Spleen (tissue), 11 donors: ENCODE measurements at regions not wholly inside any gene's neighbourhood (a gene's known extent, or its start where the extent isn't known, plus 50 kb on each side); places are given as distances from the start of the nearest gene placed in this dataset.
"Not testable (repeated sequence)": the region's sequence is repeated elsewhere in the genome, so short reads cannot be mapped to it uniquely, and the experiment has no call there.

Experiments
- DNase-seq: peaks from one replicate; pipeline ENCODE4 v3.0.0-alpha.2; 2020
- H3K27ac ChIP-seq, 8 donors: fragments of 200-600 bp; sonication (generic) in 7 of 8; 1 replicate in 4 of 8; 2 replicates in 4 of 8; pipeline versions ENCODE4 v1.5.0 to v1.8.0; 2016 to 2021; ENCODE audit warnings: inconsistent platforms in 4 of 8, mild to moderate bottlenecking in 4 of 8, moderate library complexity in 1 of 8
- H3K27me3 ChIP-seq, 7 donors: fragments of 200-600 bp; sonication (generic) in 6 of 7; replicated peaks in 1 of 7; 1 replicate in 4 of 7; 2 replicates in 3 of 7; pipeline versions ENCODE4 v1.5.0 to v1.8.0; 2016 to 2021; ENCODE audit warnings: inconsistent platforms in 3 of 7, mild to moderate bottlenecking in 1 of 7
- H3K36me3 ChIP-seq, 6 donors: fragments of 200-600 bp; sonication (generic) in 5 of 6; 1 replicate in 4 of 6; 2 replicates in 2 of 6; pipeline versions ENCODE4 v1.5.0 to v1.8.0; 2016 to 2021; ENCODE audit warnings: inconsistent platforms in 2 of 6
- H3K4me1 ChIP-seq, 6 donors: fragments of 200-600 bp; sonication (generic) in 5 of 6; 1 replicate in 3 of 6; 2 replicates in 3 of 6; pipeline versions ENCODE4 v1.5.0 to v1.8.0; 2016 to 2021; ENCODE audit warnings: inconsistent platforms in 3 of 6
- H3K4me3 ChIP-seq, 8 donors: fragments of 200-600 bp; sonication (generic) in 7 of 8; 1 replicate in 4 of 8; 2 replicates in 4 of 8; pipeline versions ENCODE4 v1.5.0 to v1.8.0; 2016 to 2021; ENCODE audit warnings: inconsistent platforms in 4 of 8, mild to moderate bottlenecking in 4 of 8, moderate library complexity in 2 of 8
- H3K9me3 ChIP-seq, 8 donors: fragments of 200-600 bp; sonication (generic) in 7 of 8; 1 replicate in 4 of 8; 2 replicates in 4 of 8; pipeline versions ENCODE4 v1.5.0 to v1.8.0; 2016 to 2021; ENCODE audit warnings: inconsistent platforms in 4 of 8
- POLR2A ChIP-seq, 3 donors: fragments of 450-650 bp; IDR thresholded peaks; one replicate each; pipeline ENCODE4 v1.5.1; 2017; ENCODE audit warnings: antibody characterized with exemption in 3 of 3, mild to moderate bottlenecking in 1 of 3
- POLR2AphosphoS5 ChIP-seq, 3 donors: sonication (generic); formaldehyde crosslinking; IDR thresholded peaks; one replicate each; pipeline ENCODE4 v1.5.1; 2017; ENCODE audit warnings: antibody characterized with exemption in 3 of 3
- WGBS, 5 donors: extraction: QIAGEN DNeasy Blood & Tissue Kit in 3 of 5; methylation state at CpG; one replicate each; pipeline versions ENCODE4 v1.1.5 to v1.1.7; 2013 to 2018; 5-methylcytosine and 5-hydroxymethylcytosine counted together
- intact Hi-C: fragments of 100-400 bp; cut with DNase I; formaldehyde crosslinking; loops from one replicate; pipeline ENCODE4 v1.15.0; 2023; ENCODE audit warnings: low total_unique reads
- TF ChIP-seq, protein P1 (sequence below), 11 experiments: fragments of 200-600 bp in 7 of 11; fragments of 450-650 bp in 4 of 11; sonication (generic) in 4 of 11; IDR thresholded peaks in 8 of 11; conservative IDR thresholded peaks in 3 of 11; 1 replicate in 7 of 11; 2 replicates in 4 of 11; pipeline versions ENCODE4 v1.4.0 to v1.8.0; 2016 to 2021; ENCODE audit warnings: antibody characterized with exemption in 11 of 11, inconsistent platforms in 4 of 11, mild to moderate bottlenecking in 1 of 11
- donor health status: healthy with polysubstance abuse.
- donor health status: DM: no; HTN: no; CAD: no; lungs with moderate emphysema.
- donor health status: DM: no; HTN: no; CAD: no.
- donor health status: Bipolar disorder and iron deficiency.
- donor health status: healthy.
- donor health status: DM: no; HTN: no; CAD: no.
- donor health status: DM: yes; HTN: yes; CAD: no.

DNA sequence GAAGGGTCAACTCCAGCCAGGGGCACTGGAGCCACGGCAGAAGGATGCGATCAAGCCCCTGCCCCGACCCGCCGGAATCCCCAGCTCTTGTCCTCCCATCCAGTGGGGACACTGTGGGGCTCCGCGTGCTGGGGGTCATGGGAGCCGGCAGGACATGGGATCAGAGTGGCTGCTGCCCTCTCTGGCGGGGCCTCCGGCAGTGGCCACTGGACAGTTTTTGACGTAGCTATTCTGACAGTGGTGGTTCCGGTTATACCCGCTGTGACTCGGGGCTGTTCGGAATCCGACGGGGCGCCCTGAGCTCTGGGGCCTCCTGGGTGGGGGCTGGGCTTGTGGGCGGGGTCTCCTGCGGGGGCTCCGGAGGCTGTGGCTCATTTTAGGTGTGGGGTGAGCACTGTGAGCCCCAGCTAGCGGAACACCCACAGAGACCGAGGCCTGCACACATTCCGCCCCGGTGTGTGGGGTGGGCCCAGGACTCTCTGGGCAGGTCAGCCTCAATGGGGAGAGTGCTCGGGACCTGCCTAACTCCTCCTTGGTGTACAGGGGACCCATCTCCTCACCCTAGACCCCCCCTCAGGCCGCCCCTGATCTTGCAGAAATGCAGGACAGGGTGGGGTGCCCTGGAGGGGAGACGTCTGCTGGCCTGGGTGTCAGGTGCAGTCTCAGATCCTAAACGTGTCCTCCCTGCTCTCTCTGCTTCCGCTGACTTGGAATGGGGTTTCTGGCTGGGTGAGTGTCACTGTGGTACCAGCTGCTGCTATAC is 374.2 kb downstream of the TMEM121 start:
- Histone ChIP-seq H3K9me3 (no peaks in the 10 kb centered on the region), H3K27me3 (peaks cover 0 to 32% (median 0%) of the 10 kb centered on the region in 7 donors), H3K36me3 (no peaks in the 10 kb centered on the region), H3K4me1 (peaks cover 0 to 12% (median 2%) of the 10 kb centered on the region in 6 donors), H3K4me3 (peak overlapping the region in 2 of 8 donors; percentile 9 to 44), H3K27ac (peak overlapping the region in 1 of 8 donors; percentile 40)
- TF ChIP-seq POLR2AphosphoS5 (IDR thresholded peaks at IDR 0.05) (no peak), POLR2A (IDR thresholded peaks at IDR 0.05) (no peak)
- TF ChIP-seq, protein P1, sequence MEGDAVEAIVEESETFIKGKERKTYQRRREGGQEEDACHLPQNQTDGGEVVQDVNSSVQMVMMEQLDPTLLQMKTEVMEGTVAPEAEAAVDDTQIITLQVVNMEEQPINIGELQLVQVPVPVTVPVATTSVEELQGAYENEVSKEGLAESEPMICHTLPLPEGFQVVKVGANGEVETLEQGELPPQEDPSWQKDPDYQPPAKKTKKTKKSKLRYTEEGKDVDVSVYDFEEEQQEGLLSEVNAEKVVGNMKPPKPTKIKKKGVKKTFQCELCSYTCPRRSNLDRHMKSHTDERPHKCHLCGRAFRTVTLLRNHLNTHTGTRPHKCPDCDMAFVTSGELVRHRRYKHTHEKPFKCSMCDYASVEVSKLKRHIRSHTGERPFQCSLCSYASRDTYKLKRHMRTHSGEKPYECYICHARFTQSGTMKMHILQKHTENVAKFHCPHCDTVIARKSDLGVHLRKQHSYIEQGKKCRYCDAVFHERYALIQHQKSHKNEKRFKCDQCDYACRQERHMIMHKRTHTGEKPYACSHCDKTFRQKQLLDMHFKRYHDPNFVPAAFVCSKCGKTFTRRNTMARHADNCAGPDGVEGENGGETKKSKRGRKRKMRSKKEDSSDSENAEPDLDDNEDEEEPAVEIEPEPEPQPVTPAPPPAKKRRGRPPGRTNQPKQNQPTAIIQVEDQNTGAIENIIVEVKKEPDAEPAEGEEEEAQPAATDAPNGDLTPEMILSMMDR (IDR thresholded peaks at IDR 0.05 in 8 of 11, conservative IDR thresholded peaks at IDR 0.05 in 3 of 11): no peak
- no peak for DNase-seq
- 31 to 57% (median 40%) methylated on average over 7 to 30 of the region's 30 CpGs for WGBS, 5 donors
- intact Hi-C loops: no loop called here

DNA sequence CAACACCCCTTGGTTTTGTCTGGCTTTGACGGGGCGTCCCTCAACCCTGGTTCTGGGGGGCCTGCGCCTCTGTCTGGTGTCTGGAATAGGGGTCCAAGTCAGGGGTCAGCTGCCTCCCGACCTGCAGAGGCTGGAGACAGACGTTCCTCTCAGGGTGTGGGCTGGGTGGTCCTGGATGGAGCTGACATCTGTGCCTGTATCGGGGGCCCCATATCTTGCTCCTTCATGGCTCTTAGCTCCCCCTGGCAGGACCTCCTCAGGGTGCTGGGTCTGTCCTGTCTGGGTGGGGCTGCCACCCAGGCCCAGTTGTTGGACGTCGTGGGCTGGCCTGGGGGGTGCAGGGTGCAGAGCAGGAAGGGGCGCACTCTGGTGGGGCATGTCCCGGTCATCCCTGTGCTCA is 374.8 kb downstream of the TMEM121 start:
- peak overlapping the region in 1 of 8 donors; percentile 44 for H3K4me3 ChIP-seq
- no peak for DNase-seq
- peak overlapping the region in 1 of 8 donors; percentile 21 for H3K27ac ChIP-seq
- peaks cover 0 to 1% (median 0%) of the 10 kb centered on the region in 8 donors for H3K9me3 ChIP-seq
- TF ChIP-seq POLR2AphosphoS5 (IDR thresholded peaks at IDR 0.05) (no peak), POLR2A (IDR thresholded peaks at IDR 0.05) (no peak)
- TF ChIP-seq, protein P1 (IDR thresholded peaks at IDR 0.05 in 8 of 11, conservative IDR thresholded peaks at IDR 0.05 in 3 of 11): no peak
- 45 to 62% (median 54%) methylated on average over 3 to 10 of the region's 10 CpGs; no CpG with 5 or more reads in 1 of the 5 donors for whole genome bisulfite sequencing, 5 donors
- H3K4me1 ChIP-seq: peaks cover 0 to 12% (median 2%) of the 10 kb centered on the region in 6 donors
- H3K36me3 ChIP-seq: no peaks in the 10 kb centered on the region
- H3K27me3 ChIP-seq: peaks cover 0 to 32% (median 0%) of the 10 kb centered on the region in 7 donors
- intact Hi-C loops: no loop called here

DNA sequence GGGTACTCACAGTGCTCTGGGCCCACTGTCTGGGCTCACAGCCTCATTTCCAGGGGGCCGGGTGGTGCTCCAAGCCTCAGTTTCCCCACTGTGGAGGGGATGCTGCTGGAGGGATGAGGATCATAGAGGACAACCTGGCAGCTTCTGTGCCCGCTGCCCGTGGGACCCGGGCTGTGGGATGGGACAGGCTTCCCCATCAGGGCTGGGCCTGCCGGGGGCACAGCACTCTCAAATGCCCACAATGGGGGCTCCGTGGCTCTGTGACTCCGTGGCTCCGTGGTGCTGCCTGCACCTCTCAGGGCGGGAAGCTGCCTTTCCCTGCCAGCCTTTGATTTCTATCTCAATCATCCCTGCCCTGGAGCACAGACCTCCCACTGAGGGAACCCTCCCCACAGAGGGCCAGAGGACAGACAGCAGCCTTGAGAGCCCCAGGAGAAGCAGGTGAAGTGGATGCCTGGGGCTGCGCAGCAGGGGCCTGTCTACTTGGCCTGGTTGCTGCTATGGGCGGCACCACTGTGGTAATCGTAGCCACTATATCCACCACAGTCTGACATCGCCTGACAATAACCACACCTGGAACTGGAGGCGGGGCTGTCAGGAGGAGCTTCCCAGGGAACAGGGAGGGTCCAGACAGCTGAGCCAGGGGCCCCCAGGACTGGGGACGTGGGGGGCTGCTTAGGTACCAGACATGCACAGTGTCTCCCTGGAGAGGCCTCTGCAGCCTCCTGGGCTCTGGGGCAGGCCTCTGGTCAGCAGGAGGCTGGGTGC is 375.9 kb downstream of the TMEM121 start:
- peak overlapping the region in 1 of 8 donors; percentile 2 for H3K4me3 ChIP-seq
- peaks cover 0 to 32% (median 0%) of the 10 kb centered on the region in 7 donors for H3K27me3 ChIP-seq
- peak overlapping the region in 1 of 8 donors; percentile 8 for H3K27ac ChIP-seq
- TF ChIP-seq POLR2A (IDR thresholded peaks at IDR 0.05) (no peak), POLR2AphosphoS5 (IDR thresholded peaks at IDR 0.05) (no peak)
- TF ChIP-seq, protein P1 (IDR thresholded peaks at IDR 0.05 in 8 of 11, conservative IDR thresholded peaks at IDR 0.05 in 3 of 11): no peak
- 60 to 75% (median 68%) methylated on average over 4 to 15 of the region's 15 CpGs for WGBS, 5 donors
- no peaks in the 10 kb centered on the region for H3K36me3 ChIP-seq
- peaks cover 0 to 12% (median 2%) of the 10 kb centered on the region in 6 donors for H3K4me1 ChIP-seq
- DNase-seq: no peak
- H3K9me3 ChIP-seq: peaks cover 0 to 5% (median 0%) of the 10 kb centered on the region in 8 donors
- intact Hi-C loops: no loop called here

DNA sequence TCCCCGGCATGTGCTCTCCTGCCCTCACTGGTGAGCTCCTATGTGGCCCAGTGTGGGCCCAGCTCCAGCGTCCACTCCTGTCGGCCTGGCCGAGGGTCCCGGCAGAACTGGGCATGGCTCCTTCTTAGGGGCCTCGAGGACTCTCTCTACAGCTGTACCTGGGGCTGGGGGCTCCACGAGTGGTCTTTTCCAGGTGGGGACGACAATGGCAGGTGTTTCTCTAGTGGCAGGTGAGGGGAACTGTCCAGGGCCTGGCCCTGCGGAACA is 376.4 kb downstream of the TMEM121 start:
- H3K36me3 ChIP-seq, intact Hi-C loops, H3K27ac ChIP-seq, H3K4me3 ChIP-seq, DNase-seq, H3K9me3 ChIP-seq: not testable (repeated sequence)
- Histone ChIP-seq H3K4me1 (peaks cover 0 to 12% (median 2%) of the 10 kb centered on the region in 6 donors), H3K27me3 (peaks cover 0 to 32% (median 0%) of the 10 kb centered on the region in 7 donors)
- WGBS, 5 donors: 40 to 77% (median 57%) methylated on average over 1 to 8 of the region's 9 CpGs; no CpG with 5 or more reads in 1 of the 5 donors
